GM12878 (cell line): ENCODE measurements at regions not wholly inside any gene's neighbourhood (a gene's known extent, or its start where the extent isn't known, plus 50 kb on each side); places are given as distances from the start of the nearest gene placed in this dataset.

Source experiments
- ATAC-seq: fragments of 200-7000 bp; cut with Tn5 transposase; 3 replicates; pipeline ENCODE4 v1.9.1; 2020; ENCODE audit warnings: mild to moderate bottlenecking, moderate library complexity
- BruUV-seq: library from RNA; stranded (reverse); fragments of 400-500 nt; replicated peaks from 2 replicates; lab custom pipeline; 2021; lab: Mats Ljungman, UMichigan
- CTCF ChIA-PET: fragments of 300-600 bp; sonication (Branson Sonifier 250); formaldehyde crosslinking; extraction: SDS; loops from one replicate; lab custom pipeline; 2021; ENCODE audit warnings: inconsistent platforms; lab: Yijun Ruan, JAX
- POLR2A ChIA-PET: fragments of 350-600 bp; formaldehyde crosslinking; extraction: SDS; loops from one replicate; lab custom pipeline; 2021; ENCODE audit warnings: inconsistent platforms; lab: Charles Lee
- RAD21 ChIA-PET: fragments of 300-600 bp; sonication (Branson Sonifier 250); formaldehyde crosslinking; loops from one replicate; lab custom pipeline; 2023; ENCODE audit warnings: antibody characterized with exemption; ENCODE audit not compliant: unreplicated experiment; lab: Charles Lee
- SMC1A ChIA-PET: fragments of 300-600 bp; sonication (Branson Sonifier 250); formaldehyde crosslinking; loops from one replicate; lab custom pipeline; 2023; ENCODE audit not compliant: unreplicated experiment, uncharacterized antibody; lab: Charles Lee
- DNase-seq: peaks from one replicate; pipeline ENCODE4 v3.0.0-alpha.2; 2011; ENCODE audit warnings: low read depth, low spot score
- FAIRE-seq: peaks from 3 replicates; lab custom pipeline; 2011; peaks lifted over from hg19 to GRCh38; lab: Jason Lieb, UNC
- H2AFZ ChIP-seq: 2 replicates; pipeline ENCODE4 v1.6.0; 2011; ENCODE audit warnings: low read depth, low read length, control low read depth; ENCODE audit not compliant: control insufficient read depth
- H3K27ac ChIP-seq: 2 replicates; pipeline ENCODE4 v1.5.1; 2011; ENCODE audit warnings: control low read depth; ENCODE audit not compliant: control insufficient read depth, insufficient read depth
- H3K27me3 ChIP-seq, 2 experiments: replicated peaks in 1 of 2; 2 replicates each; pipeline versions ENCODE4 v1.6.0 to v1.6.1; 2011; ENCODE audit warnings: low read length in 1 of 2; ENCODE audit not compliant: control insufficient read depth in 2 of 2, insufficient read depth in 2 of 2
- H3K36me3 ChIP-seq, 2 experiments: 2 replicates each; pipeline ENCODE4 v1.5.1; 2011; ENCODE audit warnings: low read length in 1 of 2; ENCODE audit not compliant: control insufficient read depth in 2 of 2, insufficient read depth in 2 of 2
- H3K4me1 ChIP-seq: 2 replicates; pipeline ENCODE4 v1.6.1; 2011; ENCODE audit warnings: mild to moderate bottlenecking, low read length, moderate library complexity, mixed read lengths; ENCODE audit not compliant: control insufficient read depth, insufficient read depth
- H3K4me2 ChIP-seq: 2 replicates; pipeline ENCODE4 v1.6.0; 2011; ENCODE audit warnings: control low read depth; ENCODE audit not compliant: control insufficient read depth, insufficient read depth
- H3K4me3 ChIP-seq: fragments of 200-600 bp; sonication (generic); 2 replicates; pipeline ENCODE4 v1.5.1; 2016
- H3K79me2 ChIP-seq: 2 replicates; pipeline ENCODE4 v1.6.0; 2011; ENCODE audit warnings: low read length; ENCODE audit not compliant: control insufficient read depth, insufficient read depth
- H3K9ac ChIP-seq: 2 replicates; pipeline ENCODE4 v1.8.0; 2011; ENCODE audit warnings: low read length, control low read depth, mixed read lengths; ENCODE audit not compliant: control insufficient read depth, insufficient read depth
- H3K9me3 ChIP-seq: replicated peaks from 3 replicates; pipeline ENCODE4 v1.5.1; 2011; ENCODE audit warnings: mild to moderate bottlenecking, low read length; ENCODE audit not compliant: control insufficient read depth, insufficient read depth
- H4K20me1 ChIP-seq: 2 replicates; pipeline ENCODE4 v1.6.0; 2011; ENCODE audit not compliant: control insufficient read depth, insufficient read depth
- CHD4 ChIP-seq: fragments of 200-600 bp; sonication (generic); IDR thresholded peaks from 2 replicates; pipeline ENCODE4 v1.6.1; 2016; ENCODE audit warnings: mild to moderate bottlenecking
- E4F1 ChIP-seq: fragments of 450-650 bp; IDR thresholded peaks from 2 replicates; pipeline ENCODE4 v1.6.1; 2018; ENCODE audit warnings: borderline replicate concordance, mild to moderate bottlenecking; ENCODE audit not compliant: partially characterized antibody
- FOS ChIP-seq: IDR thresholded peaks from 3 replicates; pipeline ENCODE4 v1.6.1; 2011; ENCODE audit warnings: borderline replicate concordance; ENCODE audit not compliant: insufficient read length; ENCODE audit errors: extremely low read depth
- NFYA ChIP-seq: IDR thresholded peaks from 2 replicates; pipeline ENCODE4 v1.6.1; 2011; ENCODE audit warnings: low read depth, mild to moderate bottlenecking, low read length, improper control_type of control experiment, borderline replicate concordance
- NRF1 ChIP-seq: conservative IDR thresholded peaks from 2 replicates; pipeline ENCODE4 v1.6.1; 2011; ENCODE audit warnings: mild to moderate bottlenecking, low read depth, low read length, improper control_type of control experiment
- POLR2A ChIP-seq: IDR thresholded peaks from 2 replicates; pipeline ENCODE4 v1.6.1; 2011; ENCODE audit warnings: low read depth, mild to moderate bottlenecking, low read length
- RAD21 ChIP-seq: IDR thresholded peaks from 2 replicates; pipeline ENCODE4 v1.6.1; 2011; ENCODE audit warnings: mild to moderate bottlenecking, low read depth, low read length, moderate library complexity; ENCODE audit not compliant: insufficient read depth
- TAF1 ChIP-seq: IDR thresholded peaks from 2 replicates; pipeline ENCODE4 v1.6.1; 2011; ENCODE audit warnings: mild to moderate bottlenecking, low read depth, low read length, borderline replicate concordance
- TCF12 ChIP-seq: IDR thresholded peaks from 2 replicates; pipeline ENCODE4 v1.6.1; 2011; ENCODE audit warnings: low read depth, mild to moderate bottlenecking, low read length
- TCF3 ChIP-seq: IDR thresholded peaks from 2 replicates; pipeline ENCODE4 v1.6.1; 2012; ENCODE audit warnings: low read depth, mild to moderate bottlenecking, low read length, borderline replicate concordance; ENCODE audit not compliant: insufficient read depth
- WRNIP1 ChIP-seq: IDR thresholded peaks from 2 replicates; pipeline ENCODE4 v1.6.1; 2011; ENCODE audit warnings: low read depth, low read length, improper control_type of control experiment, borderline replicate concordance
- ZNF207 ChIP-seq: fragments of 450-650 bp; IDR thresholded peaks from 2 replicates; pipeline ENCODE4 v1.6.1; 2014; ENCODE audit warnings: antibody characterized with exemption, mild to moderate bottlenecking, borderline replicate concordance
- WGBS: methylation state at CpG from one replicate; pipeline ENCODE4 v1.1.6; 2016; ENCODE audit warnings: low lambda C conversion rate; ENCODE audit not compliant: insufficient replicate concordance, insufficient coverage; ENCODE audit errors: missing lambda C conversion rate; 5-methylcytosine and 5-hydroxymethylcytosine counted together
- in situ Hi-C: fragments of 300-500 bp; cut with MboI; formaldehyde crosslinking; loops from 9 replicates; pipeline ENCODE4 v1.14.3; 2018; ENCODE audit warnings: mixed read lengths
- intact Hi-C: fragments of 100-400 bp; cut with micrococcal nuclease; formaldehyde crosslinking; loops from one replicate; pipeline ENCODE4 v1.14.2; 2022; ENCODE audit not compliant: unreplicated experiment
- TF ChIP-seq, protein P1 (sequence below): fragments of 450-650 bp; IDR thresholded peaks from 2 replicates; pipeline ENCODE4 v1.6.1; 2017; ENCODE audit warnings: mild to moderate bottlenecking, moderate library complexity
- TF ChIP-seq, protein P2 (sequence below): fragments of 450-650 bp; IDR thresholded peaks from 2 replicates; pipeline ENCODE4 v1.6.1; 2017; ENCODE audit warnings: antibody characterized with exemption, mild to moderate bottlenecking, moderate library complexity

DNA sequence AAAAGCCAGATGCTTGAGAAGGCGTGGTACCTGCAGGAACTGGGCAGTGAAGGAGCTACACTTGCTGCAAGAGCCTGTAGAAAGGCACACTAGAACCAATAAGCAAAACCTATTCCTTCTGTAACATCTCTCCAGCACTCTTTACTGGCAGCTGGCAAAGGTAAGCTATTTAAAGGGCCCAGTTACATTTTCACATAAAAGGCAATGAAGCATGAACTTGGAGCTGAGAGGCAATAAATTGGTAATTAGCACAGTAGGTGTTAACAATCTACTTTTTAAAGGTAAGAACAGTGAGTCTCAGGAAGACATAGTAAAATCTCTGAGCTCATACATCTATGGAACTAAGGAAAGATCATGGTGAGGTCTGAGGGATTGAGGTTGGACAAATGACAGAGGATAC is 167.1 kb upstream of the OLFM3 start:
- WGBS, result 0% methylated on average over 1 of the region's 1 CpG
- Histone ChIP-seq H4K20me1 (no peaks in the 10 kb centered on the region), H3K27me3 (no peaks in the 10 kb centered on the region), H2AFZ (no peak overlapping the region), H3K4me1 (no peaks in the 10 kb centered on the region), H3K79me2 (no peaks in the 10 kb centered on the region), H3K9ac (no peak overlapping the region), H3K36me3 (no peaks in the 10 kb centered on the region), H3K4me3 (no peak overlapping the region), H3K9me3 (no peaks in the 10 kb centered on the region), H3K4me2 (no peak overlapping the region), H3K27ac (no peak overlapping the region)
- CTCF ChIA-PET, result interaction anchor here (1.0 kb wide), 1 partner anchor 11 kb away, joined by 3 read pairs; no protein-coding TSS in a partner anchor
- in situ Hi-C loops (no loop called here), intact Hi-C loops (no loop called here)
- RAD21 ChIA-PET, result no interaction called here
- FAIRE-seq, result no peak
- BruUV-seq, result no TSS peak
- SMC1A ChIA-PET, result no interaction called here
- DNase-seq, result no peak
- POLR2A ChIA-PET, result no interaction called here
- no peak for ATAC-seq
- TF ChIP-seq E4F1 (no peak), NRF1 (no peak), WRNIP1 (no peak), POLR2A (no peak), RAD21 (no peak), TCF3 (no peak), NFYA (no peak), TAF1 (no peak), ZNF207 (no peak), TCF12 (no peak), FOS (no peak), CHD4 (no peak)
- TF ChIP-seq, protein P1, sequence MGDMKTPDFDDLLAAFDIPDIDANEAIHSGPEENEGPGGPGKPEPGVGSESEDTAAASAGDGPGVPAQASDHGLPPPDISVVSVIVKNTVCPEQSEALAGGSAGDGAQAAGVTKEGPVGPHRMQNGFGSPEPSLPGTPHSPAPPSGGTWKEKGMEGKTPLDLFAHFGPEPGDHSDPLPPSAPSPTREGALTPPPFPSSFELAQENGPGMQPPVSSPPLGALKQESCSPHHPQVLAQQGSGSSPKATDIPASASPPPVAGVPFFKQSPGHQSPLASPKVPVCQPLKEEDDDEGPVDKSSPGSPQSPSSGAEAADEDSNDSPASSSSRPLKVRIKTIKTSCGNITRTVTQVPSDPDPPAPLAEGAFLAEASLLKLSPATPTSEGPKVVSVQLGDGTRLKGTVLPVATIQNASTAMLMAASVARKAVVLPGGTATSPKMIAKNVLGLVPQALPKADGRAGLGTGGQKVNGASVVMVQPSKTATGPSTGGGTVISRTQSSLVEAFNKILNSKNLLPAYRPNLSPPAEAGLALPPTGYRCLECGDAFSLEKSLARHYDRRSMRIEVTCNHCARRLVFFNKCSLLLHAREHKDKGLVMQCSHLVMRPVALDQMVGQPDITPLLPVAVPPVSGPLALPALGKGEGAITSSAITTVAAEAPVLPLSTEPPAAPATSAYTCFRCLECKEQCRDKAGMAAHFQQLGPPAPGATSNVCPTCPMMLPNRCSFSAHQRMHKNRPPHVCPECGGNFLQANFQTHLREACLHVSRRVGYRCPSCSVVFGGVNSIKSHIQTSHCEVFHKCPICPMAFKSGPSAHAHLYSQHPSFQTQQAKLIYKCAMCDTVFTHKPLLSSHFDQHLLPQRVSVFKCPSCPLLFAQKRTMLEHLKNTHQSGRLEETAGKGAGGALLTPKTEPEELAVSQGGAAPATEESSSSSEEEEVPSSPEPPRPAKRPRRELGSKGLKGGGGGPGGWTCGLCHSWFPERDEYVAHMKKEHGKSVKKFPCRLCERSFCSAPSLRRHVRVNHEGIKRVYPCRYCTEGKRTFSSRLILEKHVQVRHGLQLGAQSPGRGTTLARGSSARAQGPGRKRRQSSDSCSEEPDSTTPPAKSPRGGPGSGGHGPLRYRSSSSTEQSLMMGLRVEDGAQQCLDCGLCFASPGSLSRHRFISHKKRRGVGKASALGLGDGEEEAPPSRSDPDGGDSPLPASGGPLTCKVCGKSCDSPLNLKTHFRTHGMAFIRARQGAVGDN, result no peak
- TF ChIP-seq, protein P2, sequence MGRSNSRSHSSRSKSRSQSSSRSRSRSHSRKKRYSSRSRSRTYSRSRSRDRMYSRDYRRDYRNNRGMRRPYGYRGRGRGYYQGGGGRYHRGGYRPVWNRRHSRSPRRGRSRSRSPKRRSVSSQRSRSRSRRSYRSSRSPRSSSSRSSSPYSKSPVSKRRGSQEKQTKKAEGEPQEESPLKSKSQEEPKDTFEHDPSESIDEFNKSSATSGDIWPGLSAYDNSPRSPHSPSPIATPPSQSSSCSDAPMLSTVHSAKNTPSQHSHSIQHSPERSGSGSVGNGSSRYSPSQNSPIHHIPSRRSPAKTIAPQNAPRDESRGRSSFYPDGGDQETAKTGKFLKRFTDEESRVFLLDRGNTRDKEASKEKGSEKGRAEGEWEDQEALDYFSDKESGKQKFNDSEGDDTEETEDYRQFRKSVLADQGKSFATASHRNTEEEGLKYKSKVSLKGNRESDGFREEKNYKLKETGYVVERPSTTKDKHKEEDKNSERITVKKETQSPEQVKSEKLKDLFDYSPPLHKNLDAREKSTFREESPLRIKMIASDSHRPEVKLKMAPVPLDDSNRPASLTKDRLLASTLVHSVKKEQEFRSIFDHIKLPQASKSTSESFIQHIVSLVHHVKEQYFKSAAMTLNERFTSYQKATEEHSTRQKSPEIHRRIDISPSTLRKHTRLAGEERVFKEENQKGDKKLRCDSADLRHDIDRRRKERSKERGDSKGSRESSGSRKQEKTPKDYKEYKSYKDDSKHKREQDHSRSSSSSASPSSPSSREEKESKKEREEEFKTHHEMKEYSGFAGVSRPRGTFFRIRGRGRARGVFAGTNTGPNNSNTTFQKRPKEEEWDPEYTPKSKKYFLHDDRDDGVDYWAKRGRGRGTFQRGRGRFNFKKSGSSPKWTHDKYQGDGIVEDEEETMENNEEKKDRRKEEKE, result no peak
